ENCODE measurements at regions not wholly inside any gene's neighbourhood (a gene's known extent, or its start where the extent isn't known, plus 50 kb on each side); places are given as distances from the start of the nearest gene placed in this dataset.
"Not testable (repeated sequence)": the region's sequence is repeated elsewhere in the genome, so short reads cannot be mapped to it uniquely, and the experiment has no call there.

DNA sequence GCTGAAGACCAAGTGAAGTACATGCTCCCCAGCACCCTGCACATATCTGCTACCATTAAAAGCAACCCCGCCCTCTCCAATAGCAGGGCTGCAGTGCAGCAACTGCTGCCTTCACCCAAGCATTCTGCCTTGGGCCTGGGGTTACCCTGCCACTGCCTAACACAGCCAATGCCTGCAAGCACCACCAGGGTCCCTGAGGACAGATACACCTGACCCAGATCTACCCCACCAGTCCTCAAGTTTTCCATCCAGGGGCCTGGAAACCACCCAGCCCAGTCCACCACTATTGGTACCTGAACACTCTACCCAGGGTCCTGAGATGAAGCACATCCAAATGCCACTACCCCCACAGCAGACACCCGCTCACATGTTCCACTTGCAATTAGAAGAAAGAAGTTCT lies 181.1 kb upstream of the RBBP8 start:
- Histone ChIP-seq H3K36me3 (ENCODE audit: insufficient read depth, low read length) (no peaks in the 10 kb centered on the region), H3K9ac (ENCODE audit: low read depth, low read length) (no peak overlapping the region), H3K4me1 (ENCODE audit: insufficient read depth, low read length) (no peaks in the 10 kb centered on the region; the same call in 1 of the 2 replicates), H3K9me3 (ENCODE audit: control insufficient read depth, insufficient read depth, low read length) (no peaks in the 10 kb centered on the region)

GRCh38 chr18:22753130-22753831 lies 179.8 kb upstream of the RBBP8 start:
- Histone ChIP-seq H3K4me1 (ENCODE audit: insufficient read depth, low read length) (no peaks in the 10 kb centered on the region; the same call in 1 of the 2 replicates), H3K9me3 (ENCODE audit: control insufficient read depth, insufficient read depth, low read length) (no peaks in the 10 kb centered on the region), H3K36me3 (ENCODE audit: insufficient read depth, low read length) (no peaks in the 10 kb centered on the region), H3K9ac (ENCODE audit: low read depth, low read length) (no peak overlapping the region)

- H3K36me3 ChIP-seq (ENCODE audit: insufficient read depth, low read length); H3K4me1 ChIP-seq (ENCODE audit: insufficient read depth, low read length); H3K9me3 ChIP-seq (ENCODE audit: control insufficient read depth, insufficient read depth, low read length); H3K9ac ChIP-seq (ENCODE audit: low read depth, low read length): not testable (repeated sequence)
Measured at GRCh38 chr18:22764005-22764404, 169.1 kb upstream of the RBBP8 start.

DNA sequence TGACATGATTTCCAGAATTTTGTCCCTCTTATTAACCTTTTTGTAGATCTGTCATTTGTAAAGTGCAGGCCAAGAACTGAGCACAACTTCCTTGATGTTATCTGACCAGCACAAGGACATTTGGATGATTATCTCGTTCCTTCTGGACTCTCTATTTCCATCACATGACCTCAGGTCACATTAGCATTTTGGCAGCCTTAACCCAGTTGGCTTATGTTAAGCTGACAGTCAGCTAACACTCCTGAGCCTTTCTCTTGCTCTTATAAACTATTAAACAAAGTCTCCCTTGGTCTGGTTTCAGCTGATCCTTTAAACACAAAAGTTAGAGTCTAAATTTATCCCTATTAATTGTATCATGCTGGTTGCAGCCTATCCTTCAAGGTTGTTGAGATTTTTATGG lies 167.2 kb upstream of the RBBP8 start:
- no peaks in the 10 kb centered on the region; the same call in 1 of the 2 replicates for H3K9me3 ChIP-seq (ENCODE audit: control insufficient read depth, insufficient read depth, low read length)
- H3K4me1 ChIP-seq (ENCODE audit: insufficient read depth, low read length) = no peaks in the 10 kb centered on the region
- H3K9ac ChIP-seq (ENCODE audit: low read depth, low read length) = no peak overlapping the region
- no peaks in the 10 kb centered on the region for H3K36me3 ChIP-seq (ENCODE audit: insufficient read depth, low read length)

DNA sequence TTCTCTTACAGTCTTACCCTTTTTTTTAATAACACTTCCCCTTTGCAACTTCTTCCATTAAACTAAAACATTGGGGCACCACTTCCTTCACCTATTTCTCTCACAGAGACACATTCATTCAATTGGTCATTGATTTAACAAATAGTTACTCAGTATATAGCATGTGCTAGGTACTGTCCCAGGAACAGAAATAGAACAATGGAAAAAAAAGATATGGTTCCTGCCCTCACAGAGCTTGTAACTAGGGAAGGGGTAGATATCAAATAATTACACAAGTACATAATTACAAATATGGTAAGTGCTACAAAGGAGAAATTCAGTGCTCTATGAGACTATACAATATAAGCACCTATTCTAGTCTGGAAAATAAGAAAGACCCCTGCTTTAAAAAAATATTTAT lies 165.5 kb upstream of the RBBP8 start:
- no peak overlapping the region for H3K9ac ChIP-seq (ENCODE audit: low read depth, low read length)
- no peaks in the 10 kb centered on the region; the same call in 1 of the 2 replicates for H3K9me3 ChIP-seq (ENCODE audit: control insufficient read depth, insufficient read depth, low read length)
- H3K4me1 ChIP-seq (ENCODE audit: insufficient read depth, low read length) = no peaks in the 10 kb centered on the region
- no peaks in the 10 kb centered on the region for H3K36me3 ChIP-seq (ENCODE audit: insufficient read depth, low read length)

DNA sequence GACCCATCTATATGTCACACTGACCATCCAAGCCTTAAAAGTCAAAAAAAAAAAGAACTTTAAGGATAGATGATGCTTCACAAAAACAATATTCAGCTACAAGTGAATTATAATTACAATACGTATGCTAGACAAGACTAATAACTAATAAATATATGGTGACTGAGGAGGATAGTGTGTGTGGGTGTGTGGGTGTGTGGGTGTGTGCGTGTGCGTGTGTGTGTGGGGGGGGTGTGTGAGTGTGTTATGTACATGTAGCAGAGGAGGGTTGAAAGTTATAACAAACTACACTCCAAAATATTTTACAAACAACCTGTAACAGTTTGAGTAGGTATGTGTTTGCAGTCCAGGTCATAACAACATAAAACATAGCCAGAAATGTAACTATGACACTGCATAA lies 159.2 kb upstream of the RBBP8 start:
- Histone ChIP-seq H3K9me3 (ENCODE audit: control insufficient read depth, insufficient read depth, low read length) (no peaks in the 10 kb centered on the region; the same call in 1 of the 2 replicates), H3K9ac (ENCODE audit: low read depth, low read length) (no peak overlapping the region), H3K4me1 (ENCODE audit: insufficient read depth, low read length) (no peaks in the 10 kb centered on the region), H3K36me3 (ENCODE audit: insufficient read depth, low read length) (no peaks in the 10 kb centered on the region)

DNA sequence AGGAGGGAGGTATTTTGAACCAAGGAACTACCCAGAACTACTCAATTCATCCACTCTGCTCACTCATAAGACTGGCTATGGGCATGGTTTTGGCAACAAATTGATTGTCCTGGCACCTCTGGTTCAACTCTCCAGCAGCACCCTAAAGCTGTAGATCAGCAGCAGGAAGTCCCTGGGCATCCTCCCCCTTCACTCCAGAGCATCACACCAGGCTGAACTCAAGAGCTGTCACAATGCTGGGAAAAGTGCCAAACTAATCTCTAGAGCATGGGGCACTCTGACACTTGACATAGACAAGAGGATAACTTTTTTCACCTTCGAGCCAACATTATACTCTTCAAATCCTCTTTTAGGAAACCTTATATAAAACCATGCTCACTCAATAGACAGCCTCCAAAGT lies 154.1 kb upstream of the RBBP8 start:
- Histone ChIP-seq H3K9ac (ENCODE audit: low read depth, low read length) (no peak overlapping the region), H3K4me1 (ENCODE audit: insufficient read depth, low read length) (no peaks in the 10 kb centered on the region), H3K36me3 (ENCODE audit: insufficient read depth, low read length) (no peaks in the 10 kb centered on the region), H3K9me3 (ENCODE audit: control insufficient read depth, insufficient read depth, low read length) (peaks cover 2% of the 10 kb centered on the region; the same call in 1 of the 2 replicates)

GRCh38 chr18:22783245-22783644 lies 149.9 kb upstream of the RBBP8 start:
- no peaks in the 10 kb centered on the region for H3K36me3 ChIP-seq (ENCODE audit: insufficient read depth, low read length)
- peaks cover 2% of the 10 kb centered on the region; the same call in 1 of the 2 replicates for H3K9me3 ChIP-seq (ENCODE audit: control insufficient read depth, insufficient read depth, low read length)
- no peaks in the 10 kb centered on the region for H3K4me1 ChIP-seq (ENCODE audit: insufficient read depth, low read length)
- H3K9ac ChIP-seq (ENCODE audit: low read depth, low read length) = no peak overlapping the region

GRCh38 chr18:22783662-22784076 lies 149.5 kb upstream of the RBBP8 start:
- no peak overlapping the region for H3K9ac ChIP-seq (ENCODE audit: low read depth, low read length)
- H3K4me1 ChIP-seq (ENCODE audit: insufficient read depth, low read length) = no peaks in the 10 kb centered on the region
- no peaks in the 10 kb centered on the region for H3K36me3 ChIP-seq (ENCODE audit: insufficient read depth, low read length)
- peaks cover 2% of the 10 kb centered on the region; the same call in 1 of the 2 replicates for H3K9me3 ChIP-seq (ENCODE audit: control insufficient read depth, insufficient read depth, low read length)

DNA sequence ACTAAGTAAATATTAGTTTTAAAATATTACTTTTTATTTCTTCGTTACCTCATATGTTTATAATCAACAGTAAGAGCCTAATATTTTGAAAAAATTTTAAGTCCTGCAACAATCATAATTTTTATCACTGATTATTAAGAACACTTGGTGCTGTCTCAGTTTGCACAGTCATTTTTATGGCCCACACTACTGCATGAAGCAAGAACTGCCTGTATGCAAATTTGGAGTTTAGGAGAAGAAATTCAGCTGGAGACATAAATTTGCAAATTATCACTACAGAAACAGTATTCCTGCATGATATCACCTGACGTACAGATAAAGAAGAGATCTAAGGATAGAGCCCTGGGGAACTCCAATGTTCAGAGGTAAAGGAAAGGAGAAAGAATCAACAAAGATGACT lies 144.1 kb upstream of the RBBP8 start:
- Histone ChIP-seq H3K9me3 (ENCODE audit: control insufficient read depth, insufficient read depth, low read length) (no peaks in the 10 kb centered on the region), H3K4me1 (ENCODE audit: insufficient read depth, low read length) (no peaks in the 10 kb centered on the region), H3K9ac (ENCODE audit: low read depth, low read length) (no peak overlapping the region), H3K36me3 (ENCODE audit: insufficient read depth, low read length) (no peaks in the 10 kb centered on the region)

- Histone ChIP-seq H3K36me3 (ENCODE audit: insufficient read depth, low read length) (no peaks in the 10 kb centered on the region), H3K9ac (ENCODE audit: low read depth, low read length) (no peak overlapping the region), H3K9me3 (ENCODE audit: control insufficient read depth, insufficient read depth, low read length) (no peaks in the 10 kb centered on the region), H3K4me1 (ENCODE audit: insufficient read depth, low read length) (no peaks in the 10 kb centered on the region)
Measured at GRCh38 chr18:22789600-22789999, 143.5 kb upstream of the RBBP8 start.

DNA sequence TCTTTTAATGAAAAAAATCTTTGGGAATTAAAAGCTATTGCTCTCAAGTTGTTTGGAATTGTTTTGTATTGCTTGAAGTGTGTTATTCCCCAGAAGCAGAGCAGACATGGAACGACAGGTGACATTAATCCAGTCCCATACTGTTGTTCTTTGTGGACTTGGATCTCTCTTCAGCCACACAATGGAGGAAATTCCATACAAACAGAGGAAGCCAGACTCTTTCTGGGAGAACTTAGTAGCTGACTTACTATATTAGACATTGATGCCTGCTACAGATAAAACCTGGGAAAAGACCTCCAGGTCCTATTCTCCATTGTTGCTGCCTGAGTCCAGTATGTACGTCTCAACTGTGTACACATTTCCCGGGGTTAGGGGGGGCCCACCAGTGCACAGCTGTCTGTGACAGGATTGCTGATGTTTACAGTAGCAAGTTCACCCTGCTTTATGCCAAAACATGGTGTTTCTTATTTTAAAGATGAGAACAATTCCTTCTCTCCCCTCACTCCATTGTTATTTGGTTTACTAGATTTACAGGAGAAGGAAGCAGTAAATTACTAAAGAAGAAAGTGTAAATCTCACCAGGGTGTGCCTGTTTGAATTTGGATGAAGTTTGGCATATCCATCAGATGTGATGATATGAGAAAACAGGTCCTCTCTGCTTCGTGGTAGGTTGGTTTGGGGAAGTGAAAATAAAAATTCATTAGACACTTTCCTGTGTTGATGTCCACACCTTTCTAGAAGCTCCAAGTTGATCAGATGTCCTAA lies 142.4 kb upstream of the RBBP8 start:
- Histone ChIP-seq H3K9me3 (ENCODE audit: control insufficient read depth, insufficient read depth, low read length) (no peaks in the 10 kb centered on the region), H3K9ac (ENCODE audit: low read depth, low read length) (no peak overlapping the region), H3K36me3 (ENCODE audit: insufficient read depth, low read length) (no peaks in the 10 kb centered on the region), H3K4me1 (ENCODE audit: insufficient read depth, low read length) (no peaks in the 10 kb centered on the region)

DNA sequence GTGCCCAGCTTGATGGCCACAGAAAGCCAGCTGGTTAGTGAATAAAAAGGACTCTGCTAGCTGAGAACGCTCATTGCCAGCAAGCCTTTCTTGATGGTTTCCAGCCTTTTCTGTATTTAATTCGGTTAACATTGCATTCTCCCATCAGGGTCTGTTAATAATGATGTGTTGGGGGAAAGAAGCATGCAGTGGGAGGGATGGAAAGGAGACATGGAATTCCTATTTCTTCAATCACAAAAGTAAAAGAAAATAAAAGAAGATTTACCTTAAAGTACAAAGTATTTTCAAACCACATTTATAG lies 141.9 kb upstream of the RBBP8 start:
- no peak overlapping the region for H3K9ac ChIP-seq (ENCODE audit: low read depth, low read length)
- no peaks in the 10 kb centered on the region for H3K4me1 ChIP-seq (ENCODE audit: insufficient read depth, low read length)
- H3K36me3 ChIP-seq (ENCODE audit: insufficient read depth, low read length) = no peaks in the 10 kb centered on the region
- H3K9me3 ChIP-seq (ENCODE audit: control insufficient read depth, insufficient read depth, low read length) = no peaks in the 10 kb centered on the region

- H3K36me3 ChIP-seq (ENCODE audit: insufficient read depth, low read length) = no peaks in the 10 kb centered on the region
- no peak overlapping the region for H3K9ac ChIP-seq (ENCODE audit: low read depth, low read length)
- no peaks in the 10 kb centered on the region for H3K4me1 ChIP-seq (ENCODE audit: insufficient read depth, low read length)
- H3K9me3 ChIP-seq (ENCODE audit: control insufficient read depth, insufficient read depth, low read length) = no peaks in the 10 kb centered on the region
Measured at GRCh38 chr18:22796113-22796512, 137.0 kb upstream of the RBBP8 start.

- Histone ChIP-seq H3K9me3 (ENCODE audit: control insufficient read depth, insufficient read depth, low read length) (no peaks in the 10 kb centered on the region), H3K9ac (ENCODE audit: low read depth, low read length) (no peak overlapping the region), H3K36me3 (ENCODE audit: insufficient read depth, low read length) (no peaks in the 10 kb centered on the region), H3K4me1 (ENCODE audit: insufficient read depth, low read length) (no peaks in the 10 kb centered on the region)
Measured at GRCh38 chr18:22800551-22800951, 132.6 kb upstream of the RBBP8 start.
